Stomach (tissue), 4 donors: ENCODE measurements at regions not wholly inside any gene's neighbourhood (a gene's known extent, or its start where the extent isn't known, plus 50 kb on each side); places are given as distances from the start of the nearest gene placed in this dataset.

ENCODE experiments used
- EP300 ChIP-seq: sonication (generic); formaldehyde crosslinking; IDR thresholded peaks from one replicate; pipeline ENCODE4 v1.6.1; 2017; ENCODE audit warnings: antibody characterized with exemption
- POLR2A ChIP-seq, 4 donors: fragments of 450-650 bp; IDR thresholded peaks; one replicate each; pipeline ENCODE4 v1.6.1; 2016; ENCODE audit warnings: antibody characterized with exemption in 4 of 4, control low read depth in 2 of 4, mild to moderate bottlenecking in 1 of 4, moderate library complexity in 1 of 4
- POLR2AphosphoS5 ChIP-seq, 3 donors: sonication (generic); formaldehyde crosslinking; IDR thresholded peaks; one replicate each; pipeline ENCODE4 v1.6.1; 2016; ENCODE audit warnings: antibody characterized with exemption in 3 of 3
- TF ChIP-seq, protein P1 (sequence below), 7 experiments: fragments of 450-650 bp in 4 of 7; fragments of 200-600 bp in 3 of 7; sonication (generic) in 3 of 7; IDR thresholded peaks; one replicate each; pipeline ENCODE4 v1.5.1; 2016 to 2019; ENCODE audit warnings: antibody characterized with exemption in 7 of 7, control low read depth in 2 of 7, mild to moderate bottlenecking in 1 of 7

- TF ChIP-seq, protein P1, sequence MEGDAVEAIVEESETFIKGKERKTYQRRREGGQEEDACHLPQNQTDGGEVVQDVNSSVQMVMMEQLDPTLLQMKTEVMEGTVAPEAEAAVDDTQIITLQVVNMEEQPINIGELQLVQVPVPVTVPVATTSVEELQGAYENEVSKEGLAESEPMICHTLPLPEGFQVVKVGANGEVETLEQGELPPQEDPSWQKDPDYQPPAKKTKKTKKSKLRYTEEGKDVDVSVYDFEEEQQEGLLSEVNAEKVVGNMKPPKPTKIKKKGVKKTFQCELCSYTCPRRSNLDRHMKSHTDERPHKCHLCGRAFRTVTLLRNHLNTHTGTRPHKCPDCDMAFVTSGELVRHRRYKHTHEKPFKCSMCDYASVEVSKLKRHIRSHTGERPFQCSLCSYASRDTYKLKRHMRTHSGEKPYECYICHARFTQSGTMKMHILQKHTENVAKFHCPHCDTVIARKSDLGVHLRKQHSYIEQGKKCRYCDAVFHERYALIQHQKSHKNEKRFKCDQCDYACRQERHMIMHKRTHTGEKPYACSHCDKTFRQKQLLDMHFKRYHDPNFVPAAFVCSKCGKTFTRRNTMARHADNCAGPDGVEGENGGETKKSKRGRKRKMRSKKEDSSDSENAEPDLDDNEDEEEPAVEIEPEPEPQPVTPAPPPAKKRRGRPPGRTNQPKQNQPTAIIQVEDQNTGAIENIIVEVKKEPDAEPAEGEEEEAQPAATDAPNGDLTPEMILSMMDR (IDR thresholded peaks at IDR 0.05) = no peak
- TF ChIP-seq POLR2A (IDR thresholded peaks at IDR 0.05) = no peak
- no peak for TF ChIP-seq POLR2AphosphoS5 (IDR thresholded peaks at IDR 0.05)
- TF ChIP-seq EP300 = no peak
Observed at GRCh38 chrX:42680666-42681065, 97.3 kb downstream of the PPP1R2C start.
